HG03442 (cell line): ENCODE measurements at regions not wholly inside any gene's neighbourhood (a gene's known extent, or its start where the extent isn't known, plus 50 kb on each side); places are given as distances from the start of the nearest gene placed in this dataset.

Experiments used
- ATAC-seq: cut with Tn5 transposase; IDR thresholded peaks from one replicate; pipeline ENCODE4 v1.9.1; 2021; ENCODE audit warnings: mild to moderate bottlenecking, moderate library complexity; ENCODE audit not compliant: unreplicated experiment

DNA sequence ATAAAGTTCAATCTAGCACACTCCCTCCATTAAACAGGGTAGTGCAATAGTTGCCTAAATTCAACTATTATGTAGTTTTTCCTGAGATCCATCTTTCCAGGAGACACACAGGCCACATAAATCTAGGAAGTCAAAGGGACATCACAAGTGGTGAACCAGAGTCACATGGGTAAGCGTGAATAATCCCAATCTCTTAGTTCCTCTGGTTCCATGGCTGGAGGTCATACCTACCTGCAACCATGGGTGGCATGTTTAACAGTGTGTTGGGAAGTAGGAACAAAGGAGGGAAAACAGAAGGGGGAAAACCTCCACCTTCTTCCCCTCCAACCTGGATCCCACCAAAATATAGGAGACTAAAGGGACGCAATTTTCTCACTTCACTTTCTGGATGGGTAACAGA is 2651.6 kb downstream of the ARAP2 start:
- no peak for ATAC-seq

DNA sequence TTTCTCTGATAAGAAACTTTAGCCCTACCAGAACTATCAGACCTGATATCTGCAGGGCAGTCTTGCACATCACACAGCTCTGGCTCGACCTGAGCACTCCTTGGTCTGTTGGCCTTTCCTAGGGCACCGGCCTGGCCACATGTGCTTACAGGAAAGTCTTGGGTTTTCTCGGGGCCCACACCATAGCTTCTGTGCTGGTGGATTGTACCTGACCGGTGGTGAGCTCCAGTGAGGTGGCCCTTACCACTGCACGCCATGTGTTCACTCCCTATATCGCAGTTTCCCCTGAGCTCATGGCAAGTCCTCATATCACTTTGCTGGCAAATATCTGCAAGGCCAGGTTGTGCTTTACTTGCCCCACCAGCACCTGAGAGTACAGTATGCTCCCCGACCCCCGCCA is 2637.4 kb downstream of the ARAP2 start:
- ATAC-seq = no peak

DNA sequence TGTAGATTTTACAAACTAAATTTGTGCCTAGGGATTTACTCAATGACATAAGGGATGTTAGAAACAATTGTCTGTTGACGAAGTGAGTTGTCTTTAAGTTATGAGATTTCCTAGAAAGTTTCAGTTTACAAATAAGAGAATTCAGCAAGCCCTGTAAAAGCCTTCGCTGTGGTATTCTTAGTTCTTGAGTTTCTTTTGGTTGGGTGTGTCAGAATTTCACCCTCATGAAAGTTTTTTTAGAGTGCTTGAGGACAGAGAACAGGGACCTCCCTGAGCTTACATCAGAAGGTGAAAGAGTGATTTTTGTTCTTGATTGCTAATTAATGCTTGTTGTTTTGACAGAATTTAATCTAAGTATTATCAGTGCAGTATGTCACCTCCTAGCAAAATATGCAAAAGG is 2628.2 kb downstream of the ARAP2 start:
- no peak for ATAC-seq

DNA sequence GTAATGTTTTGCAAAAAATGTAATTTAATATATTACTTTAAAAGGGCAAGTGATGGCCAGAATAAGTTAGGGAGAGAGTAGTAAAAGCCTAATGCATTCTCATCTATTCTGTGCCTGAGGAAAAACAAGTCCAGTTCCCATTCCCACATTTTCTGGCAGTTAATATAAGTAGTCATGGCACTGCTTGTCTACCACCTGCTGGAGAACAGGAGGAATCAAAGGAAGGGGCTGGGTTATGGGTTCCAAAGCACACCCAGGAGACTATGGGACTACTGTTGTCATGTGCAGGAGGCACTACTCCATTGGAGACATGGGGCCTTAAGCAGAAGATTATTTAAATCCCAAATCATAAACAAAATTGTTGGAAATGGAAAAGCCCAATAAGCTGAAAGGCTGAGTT is 2618.6 kb downstream of the ARAP2 start:
- ATAC-seq = no peak

DNA sequence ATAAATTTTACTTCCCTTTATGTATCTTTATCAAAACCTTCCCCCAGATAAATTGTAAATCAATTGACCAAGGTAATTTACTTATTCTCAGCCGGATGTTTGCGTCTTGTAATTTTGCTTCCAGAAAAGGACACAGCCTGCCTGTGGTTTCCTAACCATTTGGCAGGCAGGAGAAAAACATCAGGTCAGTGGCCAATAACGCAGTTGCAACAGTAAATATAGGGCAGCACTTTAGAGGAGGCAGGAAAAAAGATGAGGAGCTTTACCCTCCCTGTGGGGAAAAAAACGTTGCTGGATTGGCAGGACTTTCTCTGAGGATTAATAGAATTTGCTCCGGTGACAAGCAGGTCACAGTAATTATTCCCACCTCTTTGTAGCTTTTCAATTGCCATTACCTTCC is 2618.1 kb downstream of the ARAP2 start:
- no peak for ATAC-seq

DNA sequence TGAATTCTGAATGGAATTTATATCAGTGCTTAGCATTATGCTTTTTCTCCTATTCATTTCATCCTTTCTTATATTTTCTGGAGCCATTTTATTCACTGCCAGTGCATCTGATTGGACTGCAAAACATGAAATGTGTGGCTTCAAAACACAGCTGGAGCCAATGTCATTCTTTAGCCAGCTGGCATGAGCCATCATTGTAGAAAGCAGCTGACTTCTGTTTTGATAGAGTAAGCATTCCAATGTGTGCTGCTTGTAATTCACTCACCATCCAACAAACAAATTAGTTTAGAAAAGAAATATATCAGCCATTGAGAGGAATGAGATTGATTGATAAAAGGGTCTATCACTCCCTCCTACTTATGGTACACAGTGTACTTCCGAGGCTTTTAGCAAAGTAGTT is 2616.0 kb downstream of the ARAP2 start:
- no peak for ATAC-seq

DNA sequence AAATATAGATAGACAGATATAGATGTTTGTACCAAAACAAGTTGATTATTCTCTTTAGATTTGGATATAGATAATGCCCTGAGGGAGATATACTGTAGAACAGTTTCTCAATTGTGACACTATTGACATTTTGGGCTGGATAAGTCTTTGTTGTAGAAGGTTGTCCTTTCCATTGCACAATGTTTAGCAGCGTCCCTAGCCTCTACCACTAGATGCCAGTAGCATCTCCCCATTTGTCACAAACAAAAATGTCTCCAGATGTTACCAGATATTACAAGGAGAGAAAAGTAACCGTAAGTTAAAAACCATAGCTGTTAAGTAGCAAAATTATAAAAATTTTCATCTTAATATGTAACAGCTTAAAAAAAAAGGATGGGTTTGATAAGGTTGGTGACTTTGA is 2595.3 kb downstream of the ARAP2 start:
- no peak for ATAC-seq

DNA sequence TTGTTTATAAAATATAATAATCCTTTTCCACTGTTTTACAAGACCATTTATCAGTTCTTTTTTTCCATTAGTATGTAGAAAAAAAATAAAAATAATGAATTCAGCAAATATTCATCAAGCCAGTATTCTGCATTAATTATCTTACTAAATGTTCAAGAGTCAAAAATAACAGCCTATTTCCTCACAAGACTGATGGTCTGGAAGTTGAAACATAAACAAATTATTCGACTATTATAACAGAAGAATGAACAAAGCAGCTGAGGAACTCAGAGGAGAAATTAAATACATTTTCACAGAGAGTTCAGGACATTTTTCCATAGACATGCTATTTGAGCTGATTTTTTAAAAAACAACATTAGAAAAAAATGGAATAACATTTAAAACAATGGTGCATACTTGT is 2594.8 kb downstream of the ARAP2 start:
- no peak for ATAC-seq

DNA sequence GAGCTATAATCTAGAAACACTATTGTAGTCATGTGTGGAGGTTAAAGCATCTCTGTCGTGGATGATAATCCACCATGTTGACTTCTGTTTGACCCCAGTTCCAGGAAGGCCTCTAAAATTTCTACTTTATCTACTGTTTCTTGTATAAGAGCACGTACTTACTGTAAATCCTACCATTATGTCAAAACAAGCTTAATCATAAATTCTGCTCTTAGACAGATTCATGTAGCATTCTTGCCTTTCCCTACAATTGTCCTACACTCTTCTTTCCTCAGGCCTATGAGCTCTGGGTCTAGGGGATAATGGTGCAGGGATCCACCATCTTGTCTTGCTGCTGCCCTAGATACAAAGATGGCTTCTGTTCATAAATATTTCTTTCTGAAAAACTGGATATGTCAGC is 2594.3 kb downstream of the ARAP2 start:
- ATAC-seq = no peak

DNA sequence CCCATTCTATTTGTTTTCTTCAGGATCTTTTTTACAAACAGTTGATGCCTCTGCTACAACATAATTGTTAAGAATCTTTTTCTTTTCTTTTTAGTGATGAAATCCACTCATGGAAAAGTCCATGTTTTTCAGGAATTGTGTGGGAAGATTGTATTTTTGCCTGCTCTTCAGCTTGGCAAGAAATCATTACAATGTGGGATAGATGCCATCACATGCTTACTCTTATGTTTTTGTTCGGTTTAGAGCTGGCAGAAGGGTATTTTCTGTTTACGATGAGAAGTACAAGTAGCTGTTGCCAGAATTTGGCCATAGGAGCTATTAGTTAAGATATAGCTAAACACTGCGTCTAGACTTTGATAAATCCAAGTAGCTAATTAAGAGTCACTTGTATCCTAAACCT is 2585.3 kb downstream of the ARAP2 start:
- no peak for ATAC-seq

DNA sequence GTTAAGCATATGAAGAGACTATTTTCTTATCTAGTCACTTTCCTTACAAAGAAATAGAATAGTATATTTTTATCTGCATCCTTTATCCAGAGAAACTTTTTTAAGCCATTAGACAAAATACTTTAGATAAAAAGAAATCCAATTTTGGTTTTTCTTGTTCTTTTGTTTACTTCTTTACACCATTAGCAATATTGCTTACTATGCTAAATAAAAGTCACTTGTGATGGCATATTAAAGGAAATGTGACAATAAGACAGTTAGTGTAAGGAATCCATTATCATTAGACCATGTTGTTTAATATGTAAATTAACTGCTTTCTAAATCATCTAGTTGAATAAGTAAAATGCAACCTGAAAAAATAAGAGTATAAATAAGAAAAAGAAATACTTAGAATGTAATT is 2582.7 kb downstream of the ARAP2 start:
- ATAC-seq = no peak

DNA sequence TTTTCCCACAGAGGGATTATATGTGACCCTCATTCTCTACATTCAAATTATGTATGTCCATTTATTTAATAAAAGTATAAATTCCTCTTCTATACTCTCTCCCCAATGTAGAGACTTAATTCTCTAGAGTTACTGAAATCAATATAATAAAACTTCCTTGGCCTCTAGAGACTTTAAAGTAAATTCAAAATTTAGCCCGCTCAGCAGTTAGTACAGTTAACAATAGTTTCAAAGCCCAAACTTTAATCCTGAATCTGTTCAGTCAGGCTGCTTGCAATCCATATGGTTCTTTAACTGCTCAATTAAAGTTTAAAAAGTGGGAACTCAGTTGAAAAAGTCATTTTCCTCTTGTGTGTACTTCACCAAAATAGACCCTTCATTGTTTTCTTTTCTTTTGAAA is 2558.4 kb downstream of the ARAP2 start:
- ATAC-seq = no peak

DNA sequence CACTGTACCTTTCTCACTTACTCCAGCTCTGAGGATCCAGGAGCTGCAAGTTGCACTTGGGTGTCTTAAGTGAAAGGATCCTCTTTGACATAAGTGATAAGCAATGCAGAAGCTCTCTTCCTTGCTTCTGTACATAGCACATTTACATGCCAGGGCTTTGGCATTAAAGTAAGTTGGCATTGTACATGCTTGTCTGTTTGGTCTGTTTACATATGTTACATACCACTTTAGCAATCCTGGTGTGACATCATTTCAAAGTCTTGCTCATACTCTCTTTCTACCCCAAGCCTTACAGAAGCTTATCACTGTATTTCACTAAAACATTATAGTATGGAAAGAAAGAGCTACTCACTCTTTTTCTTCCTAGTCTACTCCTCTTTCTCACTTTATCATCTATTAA is 2548.3 kb downstream of the ARAP2 start:
- ATAC-seq = no peak

DNA sequence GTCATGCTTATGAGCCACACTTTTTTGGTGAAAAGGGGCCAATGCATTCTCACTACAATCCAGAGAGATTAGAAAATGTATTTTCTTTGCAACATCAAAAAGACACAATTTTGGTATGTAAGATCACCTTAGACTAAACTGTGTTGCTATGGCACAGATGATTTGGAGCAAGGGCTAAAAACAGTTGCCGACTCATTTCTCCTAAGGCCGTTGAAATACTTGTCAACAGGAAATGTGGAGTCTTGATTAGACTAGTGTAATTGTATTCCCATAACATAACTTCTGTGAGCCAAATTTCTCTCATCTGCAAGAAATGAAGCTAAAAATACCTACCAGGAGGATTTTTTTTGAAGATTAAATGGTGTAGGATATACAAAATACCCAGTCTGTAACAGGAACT is 2547.7 kb downstream of the ARAP2 start:
- no peak for ATAC-seq

DNA sequence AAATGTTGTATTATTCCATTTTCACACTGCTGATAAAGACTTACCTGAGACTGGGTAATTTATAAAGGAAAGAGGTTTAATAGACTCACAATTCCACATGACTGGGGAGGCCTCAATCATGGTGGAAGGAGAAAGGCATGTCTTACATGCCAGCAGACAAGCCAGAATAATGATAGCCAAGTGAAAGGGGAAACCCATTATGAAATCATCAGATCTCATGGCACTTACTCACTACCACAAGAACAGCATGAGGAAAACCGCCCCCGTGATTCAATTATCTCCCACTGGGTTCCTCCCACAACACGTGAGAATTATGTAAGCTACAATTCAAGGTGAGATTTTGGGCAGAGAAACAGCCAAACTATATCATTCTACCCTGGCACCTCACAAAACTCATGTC is 2535.1 kb downstream of the ARAP2 start:
- ATAC-seq = no peak

DNA sequence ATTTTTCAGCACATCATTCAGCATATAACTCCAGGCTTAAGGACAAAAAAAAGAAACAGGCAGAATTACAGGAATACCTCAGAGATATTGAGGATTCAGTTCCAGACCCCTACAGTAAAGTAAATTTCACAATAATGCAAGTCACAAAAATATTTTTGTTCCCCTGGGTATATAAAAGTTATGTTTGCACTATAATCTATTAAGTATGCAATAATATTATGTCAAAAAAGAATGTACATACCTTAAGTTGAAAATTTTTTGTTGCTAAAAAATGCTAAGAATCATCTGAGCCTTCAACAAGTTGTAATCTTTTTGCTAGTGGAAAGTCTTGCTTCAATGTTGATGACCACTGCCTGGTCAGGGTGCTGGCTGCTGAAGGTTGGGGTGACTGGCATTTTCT is 2532.5 kb downstream of the ARAP2 start:
- ATAC-seq = no peak

DNA sequence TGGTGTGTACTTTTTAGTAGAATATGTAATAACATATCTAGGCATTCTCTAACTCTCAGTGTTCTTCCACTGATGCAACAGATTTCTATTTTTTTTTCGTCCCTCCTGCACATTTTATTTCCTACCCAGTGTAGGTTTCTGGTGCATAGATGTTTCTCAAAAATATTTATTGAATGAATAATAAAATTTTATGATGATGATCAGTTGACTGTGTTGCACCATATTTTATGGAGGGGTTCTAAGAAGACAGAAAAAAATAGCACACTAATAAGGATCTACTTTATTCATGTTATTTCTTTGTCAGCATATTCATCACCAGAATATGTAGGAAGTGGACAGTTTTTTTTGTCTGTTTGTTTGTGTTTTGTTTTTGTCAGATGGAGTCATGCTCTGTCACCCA is 2529.3 kb downstream of the ARAP2 start:
- ATAC-seq = no peak

DNA sequence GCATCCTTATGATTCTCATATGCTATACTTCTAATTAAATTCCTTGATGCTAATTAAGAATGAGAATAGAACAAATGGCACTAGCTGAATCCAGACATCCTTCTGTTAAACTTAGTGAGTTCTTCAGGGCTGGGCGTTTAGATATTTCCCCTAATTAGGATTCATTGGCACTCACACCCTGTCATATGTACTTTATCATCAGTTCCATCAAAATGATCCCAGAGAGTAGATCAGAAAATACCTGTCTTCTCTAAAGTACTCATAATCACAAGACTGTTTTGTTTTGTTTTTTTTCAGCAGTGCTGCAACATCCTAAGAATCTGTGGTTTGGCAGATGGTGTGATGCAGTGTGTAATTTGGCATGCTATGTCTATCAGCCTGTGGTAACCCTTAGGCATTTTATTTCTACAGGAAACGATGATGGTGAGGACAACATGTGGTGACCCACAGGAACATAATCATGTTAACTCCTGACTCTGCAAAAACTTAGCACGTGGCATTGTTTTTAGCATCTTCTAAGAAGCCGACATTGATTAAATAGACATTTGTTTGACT is 2528.4 kb downstream of the ARAP2 start:
- ATAC-seq = no peak

DNA sequence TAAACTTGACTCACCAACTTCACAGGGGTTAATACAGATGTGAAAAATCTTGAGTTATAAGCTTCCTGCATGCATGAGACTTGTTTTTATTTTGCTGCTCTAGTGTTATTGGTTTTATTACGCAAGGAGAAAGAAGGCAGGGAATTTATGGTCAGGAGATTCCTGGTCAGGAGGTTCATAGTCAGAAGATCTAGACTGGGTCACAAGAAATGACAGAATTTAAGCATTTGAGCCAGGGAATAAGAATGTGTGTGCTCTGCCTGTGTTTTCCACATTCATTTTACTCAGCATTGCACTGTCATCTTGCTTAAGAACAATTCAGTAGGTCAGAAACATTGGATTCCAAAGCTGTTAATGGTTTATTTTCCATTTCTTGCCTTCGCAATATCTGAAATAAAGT is 2522.1 kb downstream of the ARAP2 start:
- ATAC-seq = no peak

DNA sequence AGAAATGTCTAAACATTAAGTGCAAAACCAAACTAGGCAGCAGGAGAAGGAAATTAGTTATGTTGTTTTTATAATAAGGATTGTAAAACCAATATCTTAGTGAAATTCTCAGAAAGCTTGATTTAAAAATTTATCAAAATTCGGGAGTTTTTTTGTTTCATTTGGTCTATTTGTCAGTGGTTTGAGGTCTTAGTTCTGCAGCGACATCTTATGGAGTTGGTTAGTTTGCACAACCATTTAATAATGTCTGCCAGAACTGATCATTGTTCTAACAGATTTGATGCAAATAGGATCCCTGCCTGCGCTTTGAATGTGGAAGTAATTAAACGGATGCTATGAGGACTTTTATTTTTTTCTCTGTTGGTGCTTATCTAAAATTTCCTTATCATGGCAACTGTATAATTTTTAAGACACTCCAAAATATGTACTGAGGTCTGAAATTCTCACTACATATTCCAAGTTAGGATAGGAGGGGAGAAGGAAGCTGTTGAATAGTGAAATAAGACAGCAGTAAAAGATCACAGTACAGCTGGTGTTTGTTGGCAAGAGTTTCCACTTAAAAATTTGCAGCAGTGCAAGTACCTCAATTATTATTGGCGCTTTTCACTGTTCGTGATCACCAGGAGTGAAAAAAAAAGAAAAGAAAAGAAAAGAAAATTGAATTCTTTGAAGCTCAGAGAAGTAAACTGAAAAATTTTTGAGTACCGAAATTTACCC is 2521.4 kb downstream of the ARAP2 start:
- no peak for ATAC-seq

DNA sequence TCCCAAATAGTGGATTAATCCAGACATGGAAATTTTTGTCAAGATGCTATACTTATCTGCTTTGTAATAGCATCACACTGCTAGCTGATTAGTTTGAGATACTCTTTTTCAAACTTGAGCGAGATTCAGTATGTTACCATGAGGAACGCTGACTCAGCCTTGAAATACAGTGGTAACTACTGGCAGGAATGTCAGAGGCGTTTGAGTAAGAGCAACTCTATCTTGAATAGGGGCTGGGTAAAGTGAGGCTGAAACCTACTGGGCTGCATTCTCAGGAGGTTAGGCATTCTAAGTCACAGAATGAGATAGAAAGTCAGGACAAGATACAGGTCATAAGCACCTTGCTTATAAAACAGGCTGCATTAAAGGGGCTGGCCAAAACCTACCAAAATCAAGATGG is 2519.6 kb downstream of the ARAP2 start:
- no peak for ATAC-seq

DNA sequence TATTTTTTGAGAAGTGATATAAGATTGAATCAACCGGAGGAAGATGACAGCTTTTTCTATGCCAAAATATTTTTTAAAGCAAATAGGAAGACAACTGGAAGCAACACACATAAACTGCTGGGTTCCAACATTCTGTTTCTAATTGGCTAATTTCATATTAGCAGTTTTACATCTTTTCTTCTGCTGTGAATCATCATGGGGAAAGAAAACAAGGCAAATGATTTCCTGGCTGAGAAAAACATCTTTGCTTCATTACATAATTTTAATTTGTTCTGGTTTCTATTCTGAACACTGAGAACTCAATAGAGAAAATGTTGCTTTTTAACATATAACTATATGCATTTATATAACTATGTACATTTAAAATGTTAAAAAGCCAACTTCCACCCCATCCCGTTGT is 2518.5 kb downstream of the ARAP2 start:
- no peak for ATAC-seq

DNA sequence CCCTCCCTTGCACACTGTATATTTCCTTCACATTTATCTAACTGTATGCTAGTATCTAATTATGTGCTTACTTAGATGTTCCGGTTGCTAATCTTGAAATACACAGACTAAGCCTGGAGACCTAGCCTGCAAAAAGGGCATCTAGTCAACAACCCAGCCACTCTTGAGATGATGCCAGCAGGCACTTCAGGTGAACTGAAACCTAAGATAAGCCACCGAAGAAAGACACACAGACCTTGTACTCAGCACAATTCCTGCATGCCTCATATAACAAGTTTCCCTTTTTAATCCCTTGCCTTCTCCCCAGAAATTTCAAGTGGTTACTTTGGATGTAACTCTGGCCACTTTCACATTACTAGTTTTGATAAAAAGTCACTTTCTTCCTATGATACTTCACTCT is 2506.6 kb downstream of the ARAP2 start:
- no peak for ATAC-seq
